HG02623 (cell line): ENCODE measurements at regions not wholly inside any gene's neighbourhood (a gene's known extent, or its start where the extent isn't known, plus 50 kb on each side); places are given as distances from the start of the nearest gene placed in this dataset.

Source experiments
- ATAC-seq: cut with Tn5 transposase; IDR thresholded peaks from one replicate; pipeline ENCODE4 v1.9.1; 2021; ENCODE audit warnings: moderate library complexity; ENCODE audit not compliant: unreplicated experiment

GRCh38 chr17:74072340-74072739 lies 131.1 kb upstream of the RPL38 start:
- ATAC-seq, result no peak

- no peak for ATAC-seq
Measured at GRCh38 chr17:74076446-74076845, 127.0 kb upstream of the RPL38 start.

- no peak for ATAC-seq
Measured at GRCh38 chr17:74077231-74077630, 126.2 kb upstream of the RPL38 start.

- no peak for ATAC-seq
Measured at GRCh38 chr17:74078363-74078941, 125.0 kb upstream of the RPL38 start.

- no peak for ATAC-seq
Measured at GRCh38 chr17:74079537-74080300, 123.8 kb upstream of the RPL38 start.

GRCh38 chr17:74080656-74081582 lies 122.6 kb upstream of the RPL38 start:
- no peak for ATAC-seq

GRCh38 chr17:74082886-74083285 lies 120.6 kb upstream of the RPL38 start:
- ATAC-seq, result no peak

- no peak for ATAC-seq
Measured at GRCh38 chr17:74083321-74083720, 120.2 kb upstream of the RPL38 start.

GRCh38 chr17:74085434-74085833 lies 118.0 kb upstream of the RPL38 start:
- ATAC-seq, result no peak

GRCh38 chr17:74087002-74087585 lies 116.4 kb upstream of the RPL38 start:
- no peak for ATAC-seq

GRCh38 chr17:74088285-74088933 lies 115.1 kb upstream of the RPL38 start:
- no peak for ATAC-seq

- no peak for ATAC-seq
Measured at GRCh38 chr17:74088934-74089329, 114.5 kb upstream of the RPL38 start.

- no peak for ATAC-seq
Measured at GRCh38 chr17:74089380-74089779, 114.1 kb upstream of the RPL38 start.

- ATAC-seq, result no peak
Measured at GRCh38 chr17:74089869-74090464, 113.5 kb upstream of the RPL38 start.

- ATAC-seq, result no peak
Measured at GRCh38 chr17:74094651-74095050, 108.8 kb upstream of the RPL38 start.

- no peak for ATAC-seq
Measured at GRCh38 chr17:74096456-74096855, 107.0 kb upstream of the RPL38 start.

GRCh38 chr17:74097450-74098135 lies 105.9 kb upstream of the RPL38 start:
- no peak for ATAC-seq

GRCh38 chr17:74098136-74099024 lies 105.1 kb upstream of the RPL38 start:
- no peak for ATAC-seq
